SK-N-SH (cell line): ENCODE measurements at regions not wholly inside any gene's neighbourhood (a gene's known extent, or its start where the extent isn't known, plus 50 kb on each side); places are given as distances from the start of the nearest gene placed in this dataset.

Experiments
- CTCF ChIA-PET: fragments of 300-600, 350-600 bp; formaldehyde crosslinking; extraction: SDS; loops from one replicate; lab custom pipeline; 2021; lab: Yijun Ruan, JAX
- POLR2A ChIA-PET: fragments of 350-600 bp; sonication (Branson Sonifier 250); formaldehyde crosslinking; extraction: SDS; loops from one replicate; lab custom pipeline; 2020; ENCODE audit warnings: antibody characterized with exemption, inconsistent platforms; lab: Yijun Ruan, JAX
- DNase-seq: peaks from one replicate; pipeline ENCODE4 v3.0.0; 2012
- H2AFZ ChIP-seq: fragments of 200-600 bp; sonication (generic); 2 replicates; pipeline ENCODE4 v1.8.1; 2016; ENCODE audit warnings: antibody characterized with exemption, mild to moderate bottlenecking, low read depth
- H3F3A ChIP-seq: fragments of 200-600 bp; sonication (generic); replicated peaks from 2 replicates; pipeline ENCODE3; 2016; ENCODE audit warnings: antibody characterized with exemption, mild to moderate bottlenecking; ENCODE audit not compliant: insufficient read depth
- H3K27ac ChIP-seq, 2 experiments: fragments of 200-500 bp in 1 of 2; fragments of 200-600 bp in 1 of 2; sonication (Bioruptor generic) in 1 of 2; sonication (generic), shearing (Covaris generic) in 1 of 2; 2 replicates each; pipeline versions ENCODE4 v1.5.1 to v1.6.1; 2014 to 2016; ENCODE audit warnings: low read depth in 2 of 2, inconsistent platforms in 1 of 2, low read length in 1 of 2, mild to moderate bottlenecking in 1 of 2, mixed read lengths in 1 of 2
- H3K27me3 ChIP-seq: fragments of 200-600 bp; sonication (generic), shearing (Covaris generic); 2 replicates; pipeline ENCODE4 v1.6.1; 2016; ENCODE audit warnings: mixed run types; ENCODE audit not compliant: insufficient read depth
- H3K36me3 ChIP-seq, 2 experiments: fragments of 200-500 bp in 1 of 2; fragments of 200-600 bp in 1 of 2; sonication (Bioruptor generic) in 1 of 2; sonication (generic) in 1 of 2; replicated peaks in 1 of 2; 2 replicates each; pipeline versions ENCODE3 to v1.5.1; 2014 to 2016; ENCODE audit warnings: low read length in 1 of 2, mild to moderate bottlenecking in 1 of 2; ENCODE audit not compliant: insufficient read depth in 2 of 2, control insufficient read depth in 1 of 2
- H3K4me1 ChIP-seq, 2 experiments: fragments of 200-500 bp in 1 of 2; fragments of 200-600 bp in 1 of 2; sonication (Bioruptor generic) in 1 of 2; sonication (generic), shearing (Covaris generic) in 1 of 2; 2 replicates each; pipeline versions ENCODE4 v1.5.1 to v1.6.1; 2014 to 2016; ENCODE audit warnings: low read depth in 1 of 2, low read length in 1 of 2, mixed run types in 1 of 2; ENCODE audit not compliant: insufficient read depth in 2 of 2, control insufficient read depth in 1 of 2
- H3K4me2 ChIP-seq: fragments of 200-600 bp; sonication (generic), shearing (Covaris generic); 2 replicates; pipeline ENCODE4 v1.6.1; 2017; ENCODE audit warnings: mixed run types
- H3K4me3 ChIP-seq, 2 experiments: fragments of 200-500 bp in 1 of 2; fragments of 200-600 bp in 1 of 2; sonication (Bioruptor generic) in 1 of 2; sonication (generic), shearing (Covaris generic) in 1 of 2; 2 replicates each; pipeline versions ENCODE4 v1.5.1 to v1.8.1; 2014 to 2016; ENCODE audit warnings: low read depth in 2 of 2, inconsistent platforms in 1 of 2, low read length in 1 of 2, mild to moderate bottlenecking in 1 of 2, mixed read lengths in 1 of 2, moderate library complexity in 1 of 2
- H3K79me2 ChIP-seq: fragments of 200-600 bp; sonication (generic); 2 replicates; pipeline ENCODE4 v1.8.1; 2017; ENCODE audit warnings: mild to moderate bottlenecking; ENCODE audit not compliant: insufficient read depth
- H3K9ac ChIP-seq: fragments of 200-600 bp; sonication (generic); 2 replicates; pipeline ENCODE4 v1.6.1; 2017; ENCODE audit warnings: mixed run types
- H3K9me2 ChIP-seq: fragments of 200-600 bp; sonication (generic); 2 replicates; pipeline ENCODE4 v1.6.1; 2017; ENCODE audit warnings: mixed run types
- H3K9me3 ChIP-seq: fragments of 200-600 bp; sonication (generic); 2 replicates; pipeline ENCODE4 v1.6.1; 2017; ENCODE audit warnings: mixed run types, mild to moderate bottlenecking, moderate library complexity
- H4K20me1 ChIP-seq: fragments of 200-600 bp; sonication (generic); 2 replicates; pipeline ENCODE4 v1.6.1; 2017; ENCODE audit warnings: mild to moderate bottlenecking, mixed run types; ENCODE audit not compliant: insufficient read depth
- CHD2 ChIP-seq: fragments of 150-350 bp; IDR thresholded peaks from 2 replicates; pipeline ENCODE4 v1.6.1; 2018; ENCODE audit warnings: low read length; ENCODE audit not compliant: partially characterized antibody
- FOSL2 ChIP-seq: IDR thresholded peaks from 2 replicates; pipeline ENCODE4 v1.4.0; 2012; ENCODE audit warnings: low read depth, mild to moderate bottlenecking, moderate library complexity, borderline replicate concordance
- GATA2 ChIP-seq: sonication (generic); formaldehyde crosslinking; IDR thresholded peaks from 2 replicates; pipeline ENCODE4 v1.5.0; 2020; ENCODE audit warnings: mild to moderate bottlenecking, missing genetic modification reagents
- MEF2A ChIP-seq: IDR thresholded peaks from 2 replicates; pipeline ENCODE4 v1.4.0; 2012; ENCODE audit warnings: low read depth, borderline replicate concordance
- MXI1 ChIP-seq: IDR thresholded peaks from 2 replicates; pipeline ENCODE4 v1.6.1; 2012; ENCODE audit warnings: mild to moderate bottlenecking, low read depth, low read length, improper control_type of control experiment
- NFIC ChIP-seq: IDR thresholded peaks from 2 replicates; pipeline ENCODE4 v1.4.0; 2012; ENCODE audit warnings: borderline replicate concordance
- NRF1 ChIP-seq: IDR thresholded peaks from 2 replicates; pipeline ENCODE4 v1.6.1; 2012; ENCODE audit warnings: low read depth, mild to moderate bottlenecking, low read length
- POLR2AphosphoS5 ChIP-seq: IDR thresholded peaks from 2 replicates; pipeline ENCODE4 v1.6.1; 2012; ENCODE audit warnings: low read depth, low read length
- RAD21 ChIP-seq: IDR thresholded peaks from 2 replicates; pipeline ENCODE4 v1.6.1; 2012; ENCODE audit warnings: mild to moderate bottlenecking, low read length
- RFX5 ChIP-seq: IDR thresholded peaks from 2 replicates; pipeline ENCODE4 v1.6.1; 2012; ENCODE audit warnings: mild to moderate bottlenecking, improper control_type of control experiment, low read length
- SIN3A ChIP-seq: IDR thresholded peaks from 2 replicates; pipeline ENCODE4 v1.6.1; 2012; ENCODE audit warnings: low read depth, mild to moderate bottlenecking, low read length, moderate library complexity, borderline replicate concordance
- SMC3 ChIP-seq: IDR thresholded peaks from 2 replicates; pipeline ENCODE4 v1.6.1; 2012; ENCODE audit warnings: low read depth, low read length, improper control_type of control experiment
- TAF1 ChIP-seq: IDR thresholded peaks from 2 replicates; pipeline ENCODE4 v1.6.1; 2012; ENCODE audit warnings: low read depth, mild to moderate bottlenecking, low read length, moderate library complexity, borderline replicate concordance
- TCF12 ChIP-seq: IDR thresholded peaks from 2 replicates; pipeline ENCODE4 v1.4.0; 2012
- TEAD4 ChIP-seq: IDR thresholded peaks from 2 replicates; pipeline ENCODE4 v1.4.0; 2012; ENCODE audit warnings: mild to moderate bottlenecking, borderline replicate concordance; ENCODE audit not compliant: insufficient read depth
- WGBS: methylation state at CpG from one replicate; pipeline ENCODE4 v1.1.6; 2017; ENCODE audit warnings: low lambda C conversion rate; 5-methylcytosine and 5-hydroxymethylcytosine counted together
- TF ChIP-seq, protein P1 (sequence below): IDR thresholded peaks from 2 replicates; pipeline ENCODE4 v1.6.1; 2012; ENCODE audit warnings: mild to moderate bottlenecking, low read depth, low read length, moderate library complexity
- TF ChIP-seq, protein P2 (sequence below): fragments of 150-350 bp; IDR thresholded peaks from 2 replicates; pipeline ENCODE4 v1.6.1; 2016; ENCODE audit warnings: mild to moderate bottlenecking, low read depth, low read length
- TF ChIP-seq, protein P3 (sequence below): IDR thresholded peaks from 2 replicates; pipeline ENCODE4 v1.4.0; 2012; ENCODE audit warnings: low read depth, borderline replicate concordance
- TF ChIP-seq, protein P4 (sequence below): IDR thresholded peaks from 2 replicates; pipeline ENCODE4 v1.4.0; 2012; ENCODE audit warnings: low read depth, borderline replicate concordance
- TF ChIP-seq, protein P5 (sequence below): fragments of 200-600 bp; sonication (generic); IDR thresholded peaks from 2 replicates; pipeline ENCODE4 v1.6.1; 2017; ENCODE audit warnings: antibody characterized with exemption, mild to moderate bottlenecking, moderate library complexity

DNA sequence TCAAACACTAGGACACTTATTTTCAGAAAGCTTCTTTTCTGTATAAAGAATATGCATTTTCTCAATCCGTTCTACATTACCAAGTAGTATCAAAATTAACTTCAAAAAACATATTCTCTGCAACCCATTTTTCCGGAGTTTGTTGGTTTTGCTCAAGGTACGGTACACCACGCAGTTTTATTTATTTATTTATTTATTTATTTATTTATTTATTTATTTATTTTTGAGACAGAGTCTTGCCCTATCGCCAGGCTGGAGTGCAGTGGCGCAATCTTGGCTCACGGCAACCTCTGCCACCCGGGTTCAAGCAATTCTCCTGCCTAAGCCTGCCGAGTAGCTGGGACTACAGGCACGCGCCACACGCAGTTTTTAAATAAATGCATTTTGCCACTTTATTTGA, 900.3 kb downstream of the CBLN2 start (continued):
- TF ChIP-seq, protein P1, sequence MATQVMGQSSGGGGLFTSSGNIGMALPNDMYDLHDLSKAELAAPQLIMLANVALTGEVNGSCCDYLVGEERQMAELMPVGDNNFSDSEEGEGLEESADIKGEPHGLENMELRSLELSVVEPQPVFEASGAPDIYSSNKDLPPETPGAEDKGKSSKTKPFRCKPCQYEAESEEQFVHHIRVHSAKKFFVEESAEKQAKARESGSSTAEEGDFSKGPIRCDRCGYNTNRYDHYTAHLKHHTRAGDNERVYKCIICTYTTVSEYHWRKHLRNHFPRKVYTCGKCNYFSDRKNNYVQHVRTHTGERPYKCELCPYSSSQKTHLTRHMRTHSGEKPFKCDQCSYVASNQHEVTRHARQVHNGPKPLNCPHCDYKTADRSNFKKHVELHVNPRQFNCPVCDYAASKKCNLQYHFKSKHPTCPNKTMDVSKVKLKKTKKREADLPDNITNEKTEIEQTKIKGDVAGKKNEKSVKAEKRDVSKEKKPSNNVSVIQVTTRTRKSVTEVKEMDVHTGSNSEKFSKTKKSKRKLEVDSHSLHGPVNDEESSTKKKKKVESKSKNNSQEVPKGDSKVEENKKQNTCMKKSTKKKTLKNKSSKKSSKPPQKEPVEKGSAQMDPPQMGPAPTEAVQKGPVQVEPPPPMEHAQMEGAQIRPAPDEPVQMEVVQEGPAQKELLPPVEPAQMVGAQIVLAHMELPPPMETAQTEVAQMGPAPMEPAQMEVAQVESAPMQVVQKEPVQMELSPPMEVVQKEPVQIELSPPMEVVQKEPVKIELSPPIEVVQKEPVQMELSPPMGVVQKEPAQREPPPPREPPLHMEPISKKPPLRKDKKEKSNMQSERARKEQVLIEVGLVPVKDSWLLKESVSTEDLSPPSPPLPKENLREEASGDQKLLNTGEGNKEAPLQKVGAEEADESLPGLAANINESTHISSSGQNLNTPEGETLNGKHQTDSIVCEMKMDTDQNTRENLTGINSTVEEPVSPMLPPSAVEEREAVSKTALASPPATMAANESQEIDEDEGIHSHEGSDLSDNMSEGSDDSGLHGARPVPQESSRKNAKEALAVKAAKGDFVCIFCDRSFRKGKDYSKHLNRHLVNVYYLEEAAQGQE: no peak
- TF ChIP-seq, protein P2, sequence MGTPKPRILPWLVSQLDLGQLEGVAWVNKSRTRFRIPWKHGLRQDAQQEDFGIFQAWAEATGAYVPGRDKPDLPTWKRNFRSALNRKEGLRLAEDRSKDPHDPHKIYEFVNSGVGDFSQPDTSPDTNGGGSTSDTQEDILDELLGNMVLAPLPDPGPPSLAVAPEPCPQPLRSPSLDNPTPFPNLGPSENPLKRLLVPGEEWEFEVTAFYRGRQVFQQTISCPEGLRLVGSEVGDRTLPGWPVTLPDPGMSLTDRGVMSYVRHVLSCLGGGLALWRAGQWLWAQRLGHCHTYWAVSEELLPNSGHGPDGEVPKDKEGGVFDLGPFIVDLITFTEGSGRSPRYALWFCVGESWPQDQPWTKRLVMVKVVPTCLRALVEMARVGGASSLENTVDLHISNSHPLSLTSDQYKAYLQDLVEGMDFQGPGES: no peak
- TF ChIP-seq MEF2A: no peak
- TF ChIP-seq, protein P3, sequence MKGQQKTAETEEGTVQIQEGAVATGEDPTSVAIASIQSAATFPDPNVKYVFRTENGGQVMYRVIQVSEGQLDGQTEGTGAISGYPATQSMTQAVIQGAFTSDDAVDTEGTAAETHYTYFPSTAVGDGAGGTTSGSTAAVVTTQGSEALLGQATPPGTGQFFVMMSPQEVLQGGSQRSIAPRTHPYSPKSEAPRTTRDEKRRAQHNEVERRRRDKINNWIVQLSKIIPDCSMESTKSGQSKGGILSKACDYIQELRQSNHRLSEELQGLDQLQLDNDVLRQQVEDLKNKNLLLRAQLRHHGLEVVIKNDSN: no peak
- TF ChIP-seq RFX5: no peak
- TF ChIP-seq, all 33 proteins: peak for 0

DNA sequence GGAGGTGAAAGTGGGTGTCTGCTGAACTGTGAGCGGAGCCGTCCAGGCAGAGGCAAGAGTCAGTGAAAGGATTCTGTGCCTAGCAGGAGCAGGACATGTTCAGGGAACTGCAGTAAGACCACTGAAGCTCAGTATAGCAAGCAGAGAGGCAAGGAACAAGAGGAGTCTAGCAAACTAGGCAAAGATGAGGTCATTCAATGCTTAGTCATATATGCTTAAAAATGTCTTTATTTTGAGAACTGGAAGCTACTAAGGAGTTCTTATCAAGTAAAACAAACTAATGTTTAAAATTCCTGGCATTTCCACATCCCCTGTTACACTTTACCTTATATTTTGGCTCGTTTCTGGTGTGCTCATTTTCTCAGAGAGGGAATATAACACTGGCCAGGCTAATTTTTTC, 913.4 kb downstream of the CBLN2 start:
- CTCF ChIA-PET: no interaction called here
- Histone ChIP-seq H3K4me2 (no peak overlapping the region), H4K20me1 (no peaks in the 10 kb centered on the region), H3F3A (no peaks in the 10 kb centered on the region), H3K9me3 (no peaks in the 10 kb centered on the region), H3K27ac (no peak overlapping the region), H3K4me3 (no peak overlapping the region), H3K9me2 (no peaks in the 10 kb centered on the region), H3K79me2 (no peaks in the 10 kb centered on the region), H2AFZ (0 out of 2 replicates have a peak overlapping the region, but pooled peaks have one; percentile 29), H3K36me3 (no peaks in the 10 kb centered on the region), H3K4me1 (no peaks in the 10 kb centered on the region), H3K9ac (no peak overlapping the region)
- DNase-seq: no peak
- 78% methylated on average over 3 of the region's 3 CpGs for WGBS
- POLR2A ChIA-PET: no interaction called here
- TF ChIP-seq RAD21 (no peak), MXI1 (no peak), RFX5 (no peak), POLR2AphosphoS5 (no peak), CHD2 (no peak), TAF1 (no peak), NFIC (no peak), MEF2A (no peak), TCF12 (no peak), TEAD4 (no peak), SIN3A (no peak), GATA2 (CRISPR knock-in tag) (no peak), NRF1 (no peak), FOSL2 (no peak), SMC3 (no peak)
- TF ChIP-seq, protein P4, sequence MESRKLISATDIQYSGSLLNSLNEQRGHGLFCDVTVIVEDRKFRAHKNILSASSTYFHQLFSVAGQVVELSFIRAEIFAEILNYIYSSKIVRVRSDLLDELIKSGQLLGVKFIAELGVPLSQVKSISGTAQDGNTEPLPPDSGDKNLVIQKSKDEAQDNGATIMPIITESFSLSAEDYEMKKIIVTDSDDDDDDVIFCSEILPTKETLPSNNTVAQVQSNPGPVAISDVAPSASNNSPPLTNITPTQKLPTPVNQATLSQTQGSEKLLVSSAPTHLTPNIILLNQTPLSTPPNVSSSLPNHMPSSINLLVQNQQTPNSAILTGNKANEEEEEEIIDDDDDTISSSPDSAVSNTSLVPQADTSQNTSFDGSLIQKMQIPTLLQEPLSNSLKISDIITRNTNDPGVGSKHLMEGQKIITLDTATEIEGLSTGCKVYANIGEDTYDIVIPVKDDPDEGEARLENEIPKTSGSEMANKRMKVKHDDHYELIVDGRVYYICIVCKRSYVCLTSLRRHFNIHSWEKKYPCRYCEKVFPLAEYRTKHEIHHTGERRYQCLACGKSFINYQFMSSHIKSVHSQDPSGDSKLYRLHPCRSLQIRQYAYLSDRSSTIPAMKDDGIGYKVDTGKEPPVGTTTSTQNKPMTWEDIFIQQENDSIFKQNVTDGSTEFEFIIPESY: no peak
- TF ChIP-seq, protein P5, sequence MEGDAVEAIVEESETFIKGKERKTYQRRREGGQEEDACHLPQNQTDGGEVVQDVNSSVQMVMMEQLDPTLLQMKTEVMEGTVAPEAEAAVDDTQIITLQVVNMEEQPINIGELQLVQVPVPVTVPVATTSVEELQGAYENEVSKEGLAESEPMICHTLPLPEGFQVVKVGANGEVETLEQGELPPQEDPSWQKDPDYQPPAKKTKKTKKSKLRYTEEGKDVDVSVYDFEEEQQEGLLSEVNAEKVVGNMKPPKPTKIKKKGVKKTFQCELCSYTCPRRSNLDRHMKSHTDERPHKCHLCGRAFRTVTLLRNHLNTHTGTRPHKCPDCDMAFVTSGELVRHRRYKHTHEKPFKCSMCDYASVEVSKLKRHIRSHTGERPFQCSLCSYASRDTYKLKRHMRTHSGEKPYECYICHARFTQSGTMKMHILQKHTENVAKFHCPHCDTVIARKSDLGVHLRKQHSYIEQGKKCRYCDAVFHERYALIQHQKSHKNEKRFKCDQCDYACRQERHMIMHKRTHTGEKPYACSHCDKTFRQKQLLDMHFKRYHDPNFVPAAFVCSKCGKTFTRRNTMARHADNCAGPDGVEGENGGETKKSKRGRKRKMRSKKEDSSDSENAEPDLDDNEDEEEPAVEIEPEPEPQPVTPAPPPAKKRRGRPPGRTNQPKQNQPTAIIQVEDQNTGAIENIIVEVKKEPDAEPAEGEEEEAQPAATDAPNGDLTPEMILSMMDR: no peak
- TF ChIP-seq, protein P3: no peak
- TF ChIP-seq, all 33 proteins: peak for 0
- H3K27me3 ChIP-seq: no peaks in the 10 kb centered on the region
